Posterior cingulate gyrus (tissue), 11 donors: ENCODE measurements at regions not wholly inside any gene's neighbourhood (a gene's known extent, or its start where the extent isn't known, plus 50 kb on each side); places are given as distances from the start of the nearest gene placed in this dataset.

Experiments
- DNase-seq, 10 donors: peaks; one replicate each; pipeline versions ENCODE4 v3.0.0 to v3.0.0-alpha.2; 2020 to 2021; ENCODE audit warnings: mixed read lengths in 3 of 10
- intact Hi-C: fragments of 100-400 bp; cut with DNase I; formaldehyde crosslinking; loops from one replicate; pipeline ENCODE4 v1.15.1; 2023

GRCh38 chr3:150079029-150079739 is 108.5 kb upstream of the PFN2 start:
- intact Hi-C loops = no loop called here
- peak in 1 of 10 donors; percentile 59 for DNase-seq

GRCh38 chr3:150077581-150078247 is 107.0 kb upstream of the PFN2 start:
- DNase-seq = no peak
- intact Hi-C loops = no loop called here

GRCh38 chr3:150077107-150077506 is 106.4 kb upstream of the PFN2 start:
- intact Hi-C loops = no loop called here
- DNase-seq = no peak

- intact Hi-C loops = no loop called here
- DNase-seq = no peak
These were observed 105.7 kb upstream of the PFN2 start for GRCh38 chr3:150076443-150076842.

- intact Hi-C loops = no loop called here
- DNase-seq = no peak
These were observed 104.7 kb upstream of the PFN2 start for GRCh38 chr3:150075417-150075865.

GRCh38 chr3:150074697-150075416 is 104.2 kb upstream of the PFN2 start:
- intact Hi-C loops = no loop called here

GRCh38 chr3:150074277-150074676 is 103.6 kb upstream of the PFN2 start:
- intact Hi-C loops = no loop called here
- no peak for DNase-seq

More at GRCh38 chr3:150074697-150075416, 104.2 kb upstream of the PFN2 start:
- no peak for DNase-seq

GRCh38 chr3:150073513-150073912 is 102.8 kb upstream of the PFN2 start:
- no peak for DNase-seq
- intact Hi-C loops = no loop called here

GRCh38 chr3:150073031-150073430 is 102.3 kb upstream of the PFN2 start:
- intact Hi-C loops = no loop called here
- DNase-seq = no peak

- intact Hi-C loops = no loop called here
- no peak for DNase-seq
These were observed 101.9 kb upstream of the PFN2 start for GRCh38 chr3:150072576-150072975.

- no peak for DNase-seq
- intact Hi-C loops = no loop called here
These were observed 99.6 kb upstream of the PFN2 start for GRCh38 chr3:150070271-150070670.

GRCh38 chr3:150069633-150070032 is 98.9 kb upstream of the PFN2 start:
- DNase-seq = no peak
- intact Hi-C loops = no loop called here

GRCh38 chr3:150069154-150069527 is 98.4 kb upstream of the PFN2 start:
- intact Hi-C loops = no loop called here
- no peak for DNase-seq

GRCh38 chr3:150068440-150069153 is 97.9 kb upstream of the PFN2 start:
- intact Hi-C loops = no loop called here
- no peak for DNase-seq

- intact Hi-C loops = no loop called here
- DNase-seq = no peak
These were observed 96.9 kb upstream of the PFN2 start for GRCh38 chr3:150067561-150067960.

- intact Hi-C loops = no loop called here
- DNase-seq = no peak
These were observed 94.3 kb upstream of the PFN2 start for GRCh38 chr3:150064971-150065370.

GRCh38 chr3:150063237-150063636 is 92.5 kb upstream of the PFN2 start:
- DNase-seq = no peak
- intact Hi-C loops = no loop called here

- intact Hi-C loops = no loop called here
- DNase-seq = no peak
These were observed 91.8 kb upstream of the PFN2 start for GRCh38 chr3:150062492-150062891.

- intact Hi-C loops = no loop called here
- no peak for DNase-seq
These were observed 90.8 kb upstream of the PFN2 start for GRCh38 chr3:150061288-150062024.

GRCh38 chr3:150059729-150060128 is 89.0 kb upstream of the PFN2 start:
- DNase-seq = no peak
- intact Hi-C loops = no loop called here
